Left forelimb (tissue), 1 donor: ENCODE measurements at regions not wholly inside any gene's neighbourhood (a gene's known extent, or its start where the extent isn't known, plus 50 kb on each side); places are given as distances from the start of the nearest gene placed in this dataset.

Experiments
- DNase-seq: peaks from one replicate; pipeline ENCODE4 v3.0.0-alpha.2; 2018; ENCODE audit warnings: low spot score

DNA sequence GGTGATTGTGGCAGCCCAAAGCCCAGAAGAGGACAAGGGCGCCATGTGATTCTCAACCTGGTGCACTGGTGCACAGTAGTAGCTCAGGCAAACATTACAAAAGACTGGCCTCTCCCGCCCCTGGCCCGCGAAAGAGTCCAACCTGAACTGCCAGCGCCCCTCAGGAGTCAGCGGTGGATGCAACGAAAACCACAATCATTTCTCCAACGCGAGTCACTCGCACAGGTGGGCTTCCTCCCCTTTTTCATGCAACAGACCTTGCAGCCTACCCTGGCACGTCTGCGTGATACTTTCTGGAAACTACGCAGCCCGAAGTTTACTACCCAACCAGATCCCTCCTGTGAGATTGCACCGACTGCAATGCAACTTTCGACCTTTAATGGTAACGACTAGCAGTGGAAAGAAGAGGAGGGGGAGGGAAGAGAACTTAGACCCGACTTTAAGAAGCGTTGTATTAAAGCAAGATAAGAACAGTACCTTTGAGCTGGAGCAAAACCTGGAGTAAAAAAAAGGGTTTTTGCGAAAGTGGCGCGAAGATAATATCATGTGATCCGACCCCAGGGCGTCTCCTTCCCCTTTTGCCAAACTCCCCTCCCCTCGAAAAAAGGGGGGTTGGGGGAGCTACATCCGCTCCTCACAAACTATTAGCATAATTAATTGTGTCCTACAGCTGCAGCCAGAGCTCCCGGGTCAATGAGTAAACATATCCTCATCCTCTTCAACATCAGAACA lies 63.3 kb upstream of the CCDC160 start:
- no peak for DNase-seq

DNA sequence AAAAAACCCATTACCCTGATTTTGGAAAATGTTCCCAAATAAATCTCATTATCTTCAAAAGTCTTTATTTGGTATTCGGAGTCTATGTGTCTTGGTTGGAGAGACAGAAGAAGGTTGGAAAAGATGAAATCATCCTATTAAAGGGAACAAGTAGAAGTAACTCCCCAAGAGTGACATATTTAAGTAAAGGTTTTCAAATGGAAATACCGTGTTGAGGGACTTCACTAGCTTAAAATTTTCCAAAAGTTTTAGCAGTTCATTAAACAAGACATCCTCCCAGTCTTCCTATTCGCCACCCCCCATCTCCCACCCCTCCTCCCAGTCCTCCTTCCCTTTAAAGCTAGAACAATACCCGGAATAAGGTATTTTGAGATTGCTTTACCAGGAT lies 62.7 kb upstream of the CCDC160 start:
- no peak for DNase-seq

DNA sequence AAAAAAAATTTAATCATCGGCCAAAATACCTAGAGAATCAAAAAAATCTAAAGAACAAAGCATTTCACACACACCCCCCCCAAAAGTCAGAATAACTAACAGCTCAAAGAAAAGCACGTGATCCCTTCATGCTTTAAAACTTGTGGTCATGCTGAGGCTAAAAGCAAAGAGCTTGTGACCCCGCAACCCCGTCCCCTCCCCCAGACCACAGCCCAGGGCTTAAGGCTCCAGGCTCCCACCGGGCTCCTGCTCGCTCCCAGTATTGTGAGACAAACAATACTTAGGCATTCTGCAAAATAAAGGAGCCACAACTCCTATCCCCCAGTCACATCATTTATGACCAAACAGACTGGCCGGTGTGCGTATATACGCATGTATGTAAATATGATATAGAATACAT lies 62.1 kb upstream of the CCDC160 start:
- DNase-seq = no peak

DNA sequence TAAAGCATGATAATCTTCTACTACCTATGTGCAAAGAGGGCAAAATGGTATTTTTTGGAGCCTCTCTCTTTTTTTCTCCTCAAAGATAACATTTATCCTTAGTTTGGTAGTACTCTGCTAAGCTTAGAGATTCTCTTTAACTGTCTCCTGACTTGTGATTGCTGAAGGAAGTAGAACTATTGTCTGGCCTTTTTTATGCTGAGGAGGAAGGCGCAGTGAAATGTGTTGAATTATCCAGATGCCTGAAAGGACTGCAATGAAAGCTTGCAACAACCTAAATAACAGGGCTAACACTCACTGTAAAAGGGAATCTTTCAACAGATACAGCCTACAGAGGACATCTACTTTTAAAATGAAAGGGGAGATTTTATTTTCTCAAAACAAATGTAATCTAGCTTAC lies 59.5 kb upstream of the CCDC160 start:
- no peak for DNase-seq

DNA sequence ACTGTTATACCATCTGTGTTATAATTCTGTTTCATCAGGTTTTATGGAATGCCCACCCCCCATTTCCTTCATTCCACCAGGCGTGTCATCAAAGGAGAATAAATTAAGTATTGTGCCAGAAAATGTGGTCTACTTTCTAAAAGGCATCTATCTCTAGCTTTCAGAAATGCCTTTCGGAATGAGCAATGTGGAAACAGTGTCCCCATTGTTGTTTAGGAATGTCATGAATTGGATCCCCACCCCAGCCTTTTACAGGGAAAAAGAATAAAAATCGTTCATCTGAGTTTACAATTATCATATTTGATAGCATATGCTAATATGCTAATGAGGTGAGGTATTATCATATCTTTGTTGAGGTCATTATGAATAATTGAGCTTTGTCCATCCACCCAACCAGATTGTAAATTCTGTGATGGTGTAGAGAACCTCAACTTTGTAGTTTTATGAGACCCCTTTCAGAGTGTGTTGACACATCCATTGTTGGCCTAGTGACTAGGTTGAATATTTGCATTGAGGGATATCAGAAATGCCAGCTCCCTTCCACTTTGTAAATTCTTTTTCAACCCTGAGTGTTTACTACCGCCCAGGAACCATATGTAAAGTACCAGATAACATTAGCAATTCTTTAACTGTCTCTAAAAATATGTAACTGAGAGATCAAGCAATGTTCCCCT lies 56.2 kb upstream of the CCDC160 start:
- DNase-seq = no peak

DNA sequence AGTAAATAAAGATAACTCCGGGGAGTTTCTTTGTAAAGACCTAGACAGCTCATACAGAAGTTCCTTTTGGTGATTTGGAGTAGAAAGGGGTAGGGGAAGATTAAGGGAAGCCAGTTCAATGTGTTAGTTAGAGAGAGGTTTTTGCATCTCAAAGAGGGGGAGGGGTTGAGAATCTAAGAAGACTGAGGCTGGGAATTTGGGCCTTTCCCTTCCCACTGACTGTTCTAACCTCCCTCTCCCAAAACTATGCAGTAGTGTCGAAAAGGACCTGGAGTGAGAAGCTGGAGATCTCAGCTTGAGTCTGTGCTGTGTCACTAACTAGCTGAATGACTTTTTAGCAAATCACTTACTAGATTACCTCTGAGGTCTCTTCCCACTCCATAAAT lies 55.7 kb upstream of the CCDC160 start:
- DNase-seq = no peak

DNA sequence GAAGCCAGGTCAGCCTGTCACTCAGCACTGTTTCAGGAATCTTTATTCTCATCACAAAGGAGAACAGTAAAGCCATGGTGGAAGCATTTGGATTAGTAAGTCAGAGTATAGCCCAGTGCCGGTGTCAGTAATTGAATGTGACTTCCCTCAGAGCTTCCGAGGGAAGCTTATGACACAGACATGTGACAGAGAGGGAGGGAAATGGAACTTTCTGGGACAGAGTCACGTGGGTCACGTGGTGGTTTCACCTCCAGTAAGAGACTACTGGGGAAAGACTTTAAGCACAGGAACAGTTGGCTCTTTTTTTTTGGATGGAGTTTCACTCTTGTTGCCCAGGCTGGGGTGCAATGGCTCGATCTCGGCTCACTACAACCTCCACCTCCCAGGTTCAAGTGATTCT lies 53.3 kb upstream of the CCDC160 start:
- DNase-seq = no peak

DNA sequence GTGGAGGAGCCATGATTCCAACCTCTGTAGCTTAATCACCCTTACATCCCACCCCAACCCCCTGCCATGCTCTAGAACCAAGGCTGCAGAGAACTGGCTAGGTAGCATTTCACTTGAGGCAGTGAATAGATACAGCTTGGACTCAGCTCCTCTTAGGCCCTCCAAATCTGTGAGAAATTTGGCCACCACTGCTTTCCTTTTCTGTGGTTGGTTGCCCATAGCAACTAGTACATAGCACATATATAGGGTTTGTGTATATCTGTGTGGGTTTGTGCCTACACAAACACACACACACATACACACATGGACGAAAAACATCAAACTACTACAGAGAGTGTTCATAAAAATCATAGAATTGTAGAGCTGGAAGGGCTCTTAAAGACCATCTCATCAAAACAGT lies 52.0 kb upstream of the CCDC160 start:
- no peak for DNase-seq

DNA sequence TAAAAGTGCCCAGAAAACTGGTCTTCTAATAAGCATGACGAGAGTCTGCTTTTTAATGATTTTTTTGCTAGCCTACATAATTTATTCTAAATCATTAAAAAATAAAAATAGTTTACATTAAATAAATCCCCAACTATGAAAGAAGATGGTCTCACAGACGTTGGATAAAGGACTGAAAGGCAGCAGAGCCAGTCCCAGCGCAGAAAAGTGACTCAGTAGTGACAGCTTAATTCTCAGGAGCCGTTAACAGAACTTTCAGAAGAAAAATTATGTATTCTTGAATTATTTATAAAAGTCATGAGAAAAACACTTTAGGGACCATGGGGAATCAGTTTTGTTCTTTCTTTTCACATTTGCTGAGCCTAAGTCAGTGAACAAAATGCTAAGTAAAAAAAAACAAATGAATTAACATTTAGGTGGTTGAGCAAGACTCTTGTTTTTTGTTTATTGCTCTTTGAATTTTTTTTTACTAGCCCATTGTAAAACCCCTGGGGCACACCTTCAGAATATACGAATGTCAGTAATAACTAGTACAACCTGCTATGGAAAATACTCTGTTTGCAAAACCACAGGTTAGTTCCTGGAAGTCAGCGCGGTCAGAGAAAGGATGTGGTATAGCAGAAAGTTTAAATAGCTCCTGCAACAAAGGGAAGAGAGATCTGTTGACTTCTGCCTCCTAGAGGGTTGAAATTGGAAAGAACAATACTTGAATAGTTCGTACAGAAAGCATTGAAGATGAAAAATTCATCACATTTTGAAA lies 50.4 kb upstream of the CCDC160 start:
- DNase-seq = no peak
